ENCODE measurements at regions not wholly inside any gene's neighbourhood (a gene's known extent, or its start where the extent isn't known, plus 50 kb on each side); places are given as distances from the start of the nearest gene placed in this dataset.
A peak's percentile ranks its signal among the peaks of the same experiment; 100 is the strongest.

- TF ChIP-seq ZFX (IDR thresholded peaks at IDR 0.05), result no peak
- TF ChIP-seq, protein P1, sequence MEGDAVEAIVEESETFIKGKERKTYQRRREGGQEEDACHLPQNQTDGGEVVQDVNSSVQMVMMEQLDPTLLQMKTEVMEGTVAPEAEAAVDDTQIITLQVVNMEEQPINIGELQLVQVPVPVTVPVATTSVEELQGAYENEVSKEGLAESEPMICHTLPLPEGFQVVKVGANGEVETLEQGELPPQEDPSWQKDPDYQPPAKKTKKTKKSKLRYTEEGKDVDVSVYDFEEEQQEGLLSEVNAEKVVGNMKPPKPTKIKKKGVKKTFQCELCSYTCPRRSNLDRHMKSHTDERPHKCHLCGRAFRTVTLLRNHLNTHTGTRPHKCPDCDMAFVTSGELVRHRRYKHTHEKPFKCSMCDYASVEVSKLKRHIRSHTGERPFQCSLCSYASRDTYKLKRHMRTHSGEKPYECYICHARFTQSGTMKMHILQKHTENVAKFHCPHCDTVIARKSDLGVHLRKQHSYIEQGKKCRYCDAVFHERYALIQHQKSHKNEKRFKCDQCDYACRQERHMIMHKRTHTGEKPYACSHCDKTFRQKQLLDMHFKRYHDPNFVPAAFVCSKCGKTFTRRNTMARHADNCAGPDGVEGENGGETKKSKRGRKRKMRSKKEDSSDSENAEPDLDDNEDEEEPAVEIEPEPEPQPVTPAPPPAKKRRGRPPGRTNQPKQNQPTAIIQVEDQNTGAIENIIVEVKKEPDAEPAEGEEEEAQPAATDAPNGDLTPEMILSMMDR (conservative IDR thresholded peaks at IDR 0.05), result no peak
- H3K27ac ChIP-seq, result no peak overlapping the region; the same call in 1 of the 2 replicates
These were observed 277.1 kb downstream of the IRS2 start for GRCh38 chr13:109509154-109509900.

- no peak for TF ChIP-seq ZFX (IDR thresholded peaks at IDR 0.05)
- TF ChIP-seq, protein P1 (conservative IDR thresholded peaks at IDR 0.05), result no peak
- H3K27ac ChIP-seq, result no peak overlapping the region
These were observed 286.1 kb downstream of the IRS2 start for GRCh38 chr13:109500146-109500773.

DNA sequence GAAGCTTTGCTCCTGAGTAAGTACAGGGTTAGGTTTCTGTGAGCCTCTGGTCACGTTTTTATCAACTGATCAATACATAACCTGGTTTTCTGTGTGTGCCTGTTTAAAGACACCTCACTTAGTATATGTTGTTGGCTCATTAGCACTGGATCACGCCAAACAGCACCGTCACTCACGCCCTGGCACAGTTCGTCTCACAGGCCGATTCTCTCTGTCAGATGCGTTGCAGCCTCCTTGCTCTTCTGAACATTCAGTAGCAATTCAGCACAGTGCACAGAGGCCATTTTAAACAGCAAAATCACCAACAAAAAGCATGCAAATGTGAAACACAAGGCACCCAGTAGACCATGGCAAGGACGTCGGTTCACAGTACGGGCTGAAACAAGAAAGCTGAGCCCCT is 288.5 kb downstream of the IRS2 start:
- H3K27ac ChIP-seq, result no peak overlapping the region
- TF ChIP-seq, protein P1 (conservative IDR thresholded peaks at IDR 0.05), result no peak
- no peak for TF ChIP-seq ZFX (IDR thresholded peaks at IDR 0.05)

- TF ChIP-seq, protein P1 (conservative IDR thresholded peaks at IDR 0.05), result no peak
- no peak for TF ChIP-seq ZFX (IDR thresholded peaks at IDR 0.05)
- no peak overlapping the region for H3K27ac ChIP-seq
These were observed 290.2 kb downstream of the IRS2 start for GRCh38 chr13:109496216-109496615.

GRCh38 chr13:109494925-109495369 is 291.4 kb downstream of the IRS2 start:
- TF ChIP-seq ZFX (IDR thresholded peaks at IDR 0.05), result no peak
- TF ChIP-seq, protein P1 (conservative IDR thresholded peaks at IDR 0.05), result no peak
- H3K27ac ChIP-seq, result peak overlapping the region; percentile 47

- no peak for TF ChIP-seq ZFX (IDR thresholded peaks at IDR 0.05)
- TF ChIP-seq, protein P1 (conservative IDR thresholded peaks at IDR 0.05), result no peak
- no peak overlapping the region for H3K27ac ChIP-seq
These were observed 301.1 kb downstream of the IRS2 start for GRCh38 chr13:109485136-109485794.

DNA sequence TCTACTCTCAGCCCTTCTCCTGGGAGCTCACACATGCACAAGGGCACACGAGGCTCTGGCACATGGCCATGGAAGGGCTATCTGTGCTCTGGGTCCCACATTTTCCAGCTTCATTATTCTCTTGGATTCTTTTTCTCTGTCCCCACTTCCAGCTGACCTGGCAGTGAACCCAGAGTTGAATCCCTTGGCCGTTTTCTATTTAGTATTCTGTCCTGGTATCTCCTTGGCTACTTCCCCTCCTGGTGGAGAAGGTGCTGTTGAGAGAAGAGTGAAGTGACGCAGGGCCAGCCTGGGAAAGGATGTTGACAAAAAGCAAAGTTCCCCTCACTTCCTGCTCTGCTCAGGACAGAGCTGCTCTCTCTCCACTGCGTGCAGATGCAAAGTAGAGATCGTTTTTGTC is 303.1 kb downstream of the IRS2 start:
- no peak for TF ChIP-seq ZFX (IDR thresholded peaks at IDR 0.05)
- TF ChIP-seq, protein P1 (conservative IDR thresholded peaks at IDR 0.05), result no peak
- H3K27ac ChIP-seq, result no peak overlapping the region
